IMR-90 (cell line): ENCODE measurements at regions not wholly inside any gene's neighbourhood (a gene's known extent, or its start where the extent isn't known, plus 50 kb on each side); places are given as distances from the start of the nearest gene placed in this dataset.

Experiments used
- ATAC-seq: fragments of 200-7000 bp; cut with Tn5 transposase; 2 replicates; pipeline ENCODE4 v1.9.1; 2020; ENCODE audit warnings: low read depth, mild to moderate bottlenecking, moderate library complexity
- BruUV-seq: library from RNA; stranded (reverse); fragments of 400-500 nt; replicated peaks from 2 replicates; lab custom pipeline; 2021; lab: Mats Ljungman, UMichigan
- CTCF ChIA-PET: fragments of 300-600 bp; formaldehyde crosslinking; extraction: SDS; loops from one replicate; lab custom pipeline; 2021; ENCODE audit warnings: antibody characterized with exemption; lab: Yijun Ruan, JAX
- POLR2A ChIA-PET: fragments of 300-600 bp; sonication (Branson Sonifier 250); formaldehyde crosslinking; loops from one replicate; lab custom pipeline; 2022; ENCODE audit warnings: antibody characterized with exemption; ENCODE audit not compliant: unreplicated experiment; lab: Charles Lee
- DNase-seq: peaks from one replicate; pipeline ENCODE4 v3.0.0; 2013
- H2AFZ ChIP-seq: replicated peaks from 2 replicates; pipeline ENCODE3; 2013; ENCODE audit warnings: low read length, mild to moderate bottlenecking; ENCODE audit not compliant: poor library complexity
- H2AK5ac ChIP-seq: 2 replicates; pipeline ENCODE4 v1.6.1; 2013; ENCODE audit warnings: low read depth, low read length, inconsistent platforms
- H2AK9ac ChIP-seq: replicated peaks from 2 replicates; pipeline ENCODE3; 2013; ENCODE audit warnings: mild to moderate bottlenecking, low read depth, low read length, moderate library complexity; ENCODE audit not compliant: poor library complexity
- H2BK120ac ChIP-seq: 2 replicates; pipeline ENCODE4 v1.6.1; 2013; ENCODE audit warnings: low read depth, low read length, inconsistent platforms
- H2BK15ac ChIP-seq: 3 replicates; pipeline ENCODE4 v1.6.1; 2013; ENCODE audit warnings: low read depth, low read length, inconsistent platforms
- H2BK20ac ChIP-seq: 2 replicates; pipeline ENCODE4 v1.6.1; 2013; ENCODE audit warnings: low read depth, mild to moderate bottlenecking, inconsistent platforms, low read length, moderate library complexity
- H2BK5ac ChIP-seq: 2 replicates; pipeline ENCODE4 v1.6.1; 2013; ENCODE audit warnings: mild to moderate bottlenecking, low read depth, low read length, inconsistent platforms; ENCODE audit not compliant: poor library complexity, severe bottlenecking
- H3K14ac ChIP-seq: replicated peaks from 2 replicates; pipeline ENCODE4 v1.6.1; 2013; ENCODE audit warnings: low read depth, low read length, inconsistent platforms
- H3K18ac ChIP-seq: 2 replicates; pipeline ENCODE4 v1.6.1; 2013; ENCODE audit warnings: low read depth, low read length, control low read depth
- H3K23ac ChIP-seq: 2 replicates; pipeline ENCODE4 v1.6.1; 2013; ENCODE audit warnings: low read depth, low read length, inconsistent platforms
- H3K27ac ChIP-seq: 2 replicates; pipeline ENCODE4 v1.5.1; 2013; ENCODE audit warnings: mild to moderate bottlenecking, control low read depth, low read length; ENCODE audit not compliant: insufficient read depth
- H3K27me3 ChIP-seq: 2 replicates; pipeline ENCODE4 v1.6.1; 2013; ENCODE audit warnings: low read length; ENCODE audit not compliant: control insufficient read depth, insufficient read depth
- H3K36me3 ChIP-seq: 2 replicates; pipeline ENCODE4 v1.6.1; 2013; ENCODE audit warnings: low read length, mixed read lengths; ENCODE audit not compliant: control insufficient read depth, insufficient read depth
- H3K4ac ChIP-seq: 2 replicates; pipeline ENCODE4 v1.6.1; 2013; ENCODE audit warnings: low read depth, low read length, inconsistent platforms
- H3K4me1 ChIP-seq: 2 replicates; pipeline ENCODE4 v1.6.1; 2013; ENCODE audit warnings: low read length, mixed read lengths; ENCODE audit not compliant: control insufficient read depth, insufficient read depth
- H3K4me2 ChIP-seq: 2 replicates; pipeline ENCODE4 v1.6.1; 2013; ENCODE audit warnings: low read depth, mild to moderate bottlenecking, control low read depth, low read length, moderate library complexity
- H3K4me3 ChIP-seq: 2 replicates; pipeline ENCODE4 v1.5.1; 2013; ENCODE audit warnings: low read depth, mild to moderate bottlenecking, control low read depth, low read length, moderate library complexity; ENCODE audit not compliant: insufficient read depth
- H3K56ac ChIP-seq: 2 replicates; pipeline ENCODE4 v1.6.1; 2013; ENCODE audit warnings: low read length, inconsistent platforms; ENCODE audit not compliant: insufficient read depth; ENCODE audit errors: extremely low read depth
- H3K79me1 ChIP-seq, 2 experiments: 2 replicates each; pipeline ENCODE4 v1.6.1; 2013; ENCODE audit warnings: low read length in 2 of 2, inconsistent platforms in 1 of 2, low read depth in 1 of 2
- H3K9ac ChIP-seq: 2 replicates; pipeline ENCODE4 v1.6.1; 2013; ENCODE audit warnings: low read depth, low read length, control low read depth
- H3K9me1 ChIP-seq: 2 replicates; pipeline ENCODE4 v1.6.1; 2013; ENCODE audit warnings: low read length, inconsistent platforms; ENCODE audit not compliant: insufficient read depth
- H3K9me3 ChIP-seq: 2 replicates; pipeline ENCODE4 v1.6.1; 2013; ENCODE audit warnings: low read length; ENCODE audit not compliant: control insufficient read depth, insufficient read depth
- H4K20me1 ChIP-seq: 2 replicates; pipeline ENCODE4 v1.6.1; 2013; ENCODE audit warnings: low read length, inconsistent platforms; ENCODE audit not compliant: insufficient read depth
- H4K5ac ChIP-seq: 2 replicates; pipeline ENCODE4 v1.6.1; 2013; ENCODE audit warnings: mild to moderate bottlenecking, low read depth, low read length, control low read depth
- H4K8ac ChIP-seq, 2 experiments: 2 replicates each; pipeline ENCODE4 v1.6.1; 2013; ENCODE audit warnings: low read depth in 2 of 2, low read length in 2 of 2, control low read depth in 1 of 2, inconsistent platforms in 1 of 2
- H4K91ac ChIP-seq: 2 replicates; pipeline ENCODE4 v1.6.1; 2013; ENCODE audit warnings: low read depth, low read length, inconsistent platforms; ENCODE audit not compliant: insufficient read depth
- BHLHE40 ChIP-seq: fragments of 150-350 bp; IDR thresholded peaks from 2 replicates; pipeline ENCODE4 v1.6.1; 2016; ENCODE audit warnings: mild to moderate bottlenecking, low read depth, low read length
- CEBPB ChIP-seq: IDR thresholded peaks from 2 replicates; pipeline ENCODE4 v1.6.1; 2012; ENCODE audit warnings: low read depth, low read length, improper control_type of control experiment
- CHD1 ChIP-seq: IDR thresholded peaks from 2 replicates; pipeline ENCODE4 v1.6.1; 2012; ENCODE audit warnings: low read depth, low read length, improper control_type of control experiment
- CTCF ChIP-seq: conservative IDR thresholded peaks from 2 replicates; pipeline ENCODE4 v1.5.1; 2012; ENCODE audit warnings: mild to moderate bottlenecking, low read depth, low read length, improper control_type of control experiment
- ELK1 ChIP-seq: fragments of 150-350 bp; IDR thresholded peaks from 2 replicates; pipeline ENCODE4 v1.6.1; 2016; ENCODE audit warnings: low read depth, mild to moderate bottlenecking, low read length, moderate library complexity, borderline replicate concordance
- FOS ChIP-seq: fragments of 150-350 bp; IDR thresholded peaks from 2 replicates; pipeline ENCODE4 v1.6.1; 2016; ENCODE audit warnings: low read depth, low read length
- MAFK ChIP-seq: IDR thresholded peaks from 2 replicates; pipeline ENCODE4 v1.6.1; 2012; ENCODE audit warnings: low read depth, low read length, improper control_type of control experiment
- MAZ ChIP-seq: IDR thresholded peaks from 2 replicates; pipeline ENCODE4 v1.6.1; 2012; ENCODE audit warnings: low read depth, mild to moderate bottlenecking, low read length, improper control_type of control experiment, moderate library complexity, borderline replicate concordance
- MXI1 ChIP-seq: IDR thresholded peaks from 2 replicates; pipeline ENCODE4 v1.6.1; 2012; ENCODE audit warnings: low read depth, mild to moderate bottlenecking, low read length, moderate library complexity, borderline replicate concordance
- NFE2L2 ChIP-seq: fragments of 150-350 bp; IDR thresholded peaks from 2 replicates; pipeline ENCODE4 v1.6.1; 2016; ENCODE audit warnings: low read depth, mild to moderate bottlenecking, low read length
- POLR2A ChIP-seq: IDR thresholded peaks from 2 replicates; pipeline ENCODE4 v1.6.1; 2012; ENCODE audit warnings: mild to moderate bottlenecking, low read depth, low read length
- RAD21 ChIP-seq: IDR thresholded peaks from 2 replicates; pipeline ENCODE4 v1.6.1; 2012; ENCODE audit warnings: low read length, improper control_type of control experiment
- RCOR1 ChIP-seq: IDR thresholded peaks from 2 replicates; pipeline ENCODE4 v1.6.1; 2012; ENCODE audit warnings: mild to moderate bottlenecking, low read length, improper control_type of control experiment; ENCODE audit not compliant: insufficient replicate concordance
- RFX5 ChIP-seq: IDR thresholded peaks from 2 replicates; pipeline ENCODE4 v1.8.0; 2012; ENCODE audit warnings: low read depth, mild to moderate bottlenecking, low read length, moderate library complexity
- SMC3 ChIP-seq: fragments of 150-350 bp; IDR thresholded peaks from 2 replicates; pipeline ENCODE4 v1.6.1; 2016; ENCODE audit warnings: low read depth, mild to moderate bottlenecking, antibody characterized with exemption, low read length, moderate library complexity
- USF2 ChIP-seq: fragments of 150-350 bp; IDR thresholded peaks from 2 replicates; pipeline ENCODE4 v1.6.1; 2017; ENCODE audit warnings: mild to moderate bottlenecking, antibody characterized with exemption, low read length, low read depth
- WGBS, 2 experiments: methylation state at CpG; one replicate each; pipeline versions ENCODE4 v1.1.5 to v1.1.7; 2013; ENCODE audit warnings: missing lambda C conversion rate in 2 of 2; ENCODE audit not compliant: insufficient read length in 1 of 2; ENCODE audit errors: extremely low coverage in 2 of 2; 5-methylcytosine and 5-hydroxymethylcytosine counted together
- dilution Hi-C: fragments of 300-500 bp; cut with HindIII; formaldehyde crosslinking; loops from one replicate; pipeline ENCODE4 v1.14.3; 2018; ENCODE audit warnings: low sequenced_read_pairs; ENCODE audit not compliant: unreplicated experiment
- in situ Hi-C: fragments of 300-500 bp; cut with MboI; formaldehyde crosslinking; loops from 3 replicates; pipeline ENCODE4 v1.14.3; 2019; ENCODE audit warnings: low sequenced_read_pairs, inconsistent platforms, mixed read lengths
- intact Hi-C: fragments of 100-400 bp; cut with micrococcal nuclease; formaldehyde crosslinking; loops from 2 replicates; pipeline ENCODE4 v1.10.0; 2022

- Histone ChIP-seq H4K5ac (no peak overlapping the region), H3K27ac (no peak overlapping the region), H3K4me3 (no peak overlapping the region), H3K56ac (no peak overlapping the region), H2BK120ac (peak overlapping the region; percentile 36; the same call in 1 of the 2 replicates), H2AK5ac (peak overlapping the region; percentile 40; the same call in 1 of the 2 replicates), H2BK15ac (peak overlapping the region; percentile 77; the same call in 1 of the 3 replicates), H2AK9ac (no peak overlapping the region), H3K36me3 (no peaks in the 10 kb centered on the region), H2BK20ac (no peak overlapping the region; the same call in 1 of the 2 replicates), H2AFZ (no peak overlapping the region), H4K20me1 (no peaks in the 10 kb centered on the region), H3K4me1 (peaks cover 2% of the 10 kb centered on the region), H3K9me1 (no peaks in the 10 kb centered on the region; the same call in 1 of the 2 replicates), H3K14ac (no peak overlapping the region), H3K18ac (no peak overlapping the region), H3K27me3 (no peaks in the 10 kb centered on the region), H3K79me1 (no peaks in the 10 kb centered on the region), H3K9ac (no peak overlapping the region), H3K23ac (no peak overlapping the region), H3K9me3 (no peaks in the 10 kb centered on the region), H4K8ac (no peak overlapping the region), H3K4ac (peak overlapping the region; percentile 37; the same call in 1 of the 2 replicates), H2BK5ac (no peak overlapping the region), H4K91ac (peak overlapping the region; percentile 45; the same call in 1 of the 2 replicates), H3K4me2 (no peak overlapping the region)
- no peak for TF ChIP-seq ELK1
- TF ChIP-seq RCOR1, result no peak
- TF ChIP-seq CHD1, result no peak
- TF ChIP-seq MAZ, result no peak
- no peak for TF ChIP-seq USF2
- TF ChIP-seq POLR2A, result no peak
- TF ChIP-seq NFE2L2, result no peak
- no peak for TF ChIP-seq CTCF
- no peak for TF ChIP-seq MAFK
- TF ChIP-seq RAD21, result no peak
- no peak for TF ChIP-seq FOS
- TF ChIP-seq MXI1, result no peak
- TF ChIP-seq SMC3, result no peak
- TF ChIP-seq CEBPB, result no peak
- TF ChIP-seq BHLHE40, result no peak
- no peak for TF ChIP-seq RFX5
- WGBS, 2 experiments, result no CpG with 5 or more reads among the region's 11 CpGs
- in situ Hi-C loops, result loop anchor here (10.0 kb wide), 1 partner anchor 53 kb away; the partner anchor contains the start of gene ETS2
- dilution Hi-C loops, result no loop called here
- intact Hi-C loops, result no loop called here
- CTCF ChIA-PET, result no interaction called here
- ATAC-seq, result no peak
- POLR2A ChIA-PET, result no interaction called here
- BruUV-seq, result no TSS peak
- no peak for DNase-seq
Measured at GRCh38 chr21:38752051-38752505, 53.7 kb upstream of the ETS2 start.
